Kidney epithelial cell (primary cell): ENCODE measurements at regions not wholly inside any gene's neighbourhood (a gene's known extent, or its start where the extent isn't known, plus 50 kb on each side); places are given as distances from the start of the nearest gene placed in this dataset.

Experiments used
- DNase-seq: peaks from one replicate; pipeline ENCODE4 v3.0.0-alpha.2; 2010; ENCODE audit warnings: low read depth
- H3K27me3 ChIP-seq: 2 replicates; pipeline ENCODE4 v1.6.0; 2011; ENCODE audit warnings: low read length; ENCODE audit not compliant: control insufficient read depth, insufficient read depth
- H3K36me3 ChIP-seq: 2 replicates; pipeline ENCODE4 v1.5.1; 2011; ENCODE audit warnings: low read length; ENCODE audit not compliant: control insufficient read depth, insufficient read depth
- H3K4me3 ChIP-seq: 2 replicates; pipeline ENCODE4 v1.5.1; 2011; ENCODE audit warnings: low read depth, mild to moderate bottlenecking, control low read depth, low read length
- TF ChIP-seq, protein P1 (sequence below): IDR thresholded peaks from 2 replicates; pipeline ENCODE4 v1.5.1; 2011; ENCODE audit warnings: mild to moderate bottlenecking, moderate library complexity, low read length, control low read depth, inconsistent platforms; ENCODE audit not compliant: insufficient read depth, poor library complexity, severe bottlenecking

DNA sequence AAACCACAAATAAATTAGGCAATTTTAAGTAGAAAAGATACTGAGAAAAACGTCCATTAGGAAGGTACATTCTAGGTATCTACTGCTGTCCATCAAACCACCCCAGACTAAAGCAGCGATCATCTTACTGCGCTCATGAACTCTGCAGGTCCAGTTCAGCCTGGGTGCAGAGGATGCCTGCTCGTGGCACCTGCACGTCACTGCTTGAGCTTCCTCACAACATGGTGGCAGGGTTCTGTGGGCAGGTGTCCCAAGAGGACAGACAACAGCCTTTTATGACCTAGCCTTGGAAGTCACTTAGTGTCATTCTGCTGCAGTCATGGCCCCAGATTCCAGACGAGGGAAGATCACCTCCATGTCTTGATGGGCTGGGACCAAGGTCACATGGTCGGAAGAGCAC, 93.4 kb downstream of the MICALL2 start:
- Histone ChIP-seq H3K4me3 (no peak overlapping the region), H3K36me3 (no peaks in the 10 kb centered on the region), H3K27me3 (peaks cover 54% of the 10 kb centered on the region)
- TF ChIP-seq, protein P1, sequence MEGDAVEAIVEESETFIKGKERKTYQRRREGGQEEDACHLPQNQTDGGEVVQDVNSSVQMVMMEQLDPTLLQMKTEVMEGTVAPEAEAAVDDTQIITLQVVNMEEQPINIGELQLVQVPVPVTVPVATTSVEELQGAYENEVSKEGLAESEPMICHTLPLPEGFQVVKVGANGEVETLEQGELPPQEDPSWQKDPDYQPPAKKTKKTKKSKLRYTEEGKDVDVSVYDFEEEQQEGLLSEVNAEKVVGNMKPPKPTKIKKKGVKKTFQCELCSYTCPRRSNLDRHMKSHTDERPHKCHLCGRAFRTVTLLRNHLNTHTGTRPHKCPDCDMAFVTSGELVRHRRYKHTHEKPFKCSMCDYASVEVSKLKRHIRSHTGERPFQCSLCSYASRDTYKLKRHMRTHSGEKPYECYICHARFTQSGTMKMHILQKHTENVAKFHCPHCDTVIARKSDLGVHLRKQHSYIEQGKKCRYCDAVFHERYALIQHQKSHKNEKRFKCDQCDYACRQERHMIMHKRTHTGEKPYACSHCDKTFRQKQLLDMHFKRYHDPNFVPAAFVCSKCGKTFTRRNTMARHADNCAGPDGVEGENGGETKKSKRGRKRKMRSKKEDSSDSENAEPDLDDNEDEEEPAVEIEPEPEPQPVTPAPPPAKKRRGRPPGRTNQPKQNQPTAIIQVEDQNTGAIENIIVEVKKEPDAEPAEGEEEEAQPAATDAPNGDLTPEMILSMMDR, result no peak
- no peak for DNase-seq

DNA sequence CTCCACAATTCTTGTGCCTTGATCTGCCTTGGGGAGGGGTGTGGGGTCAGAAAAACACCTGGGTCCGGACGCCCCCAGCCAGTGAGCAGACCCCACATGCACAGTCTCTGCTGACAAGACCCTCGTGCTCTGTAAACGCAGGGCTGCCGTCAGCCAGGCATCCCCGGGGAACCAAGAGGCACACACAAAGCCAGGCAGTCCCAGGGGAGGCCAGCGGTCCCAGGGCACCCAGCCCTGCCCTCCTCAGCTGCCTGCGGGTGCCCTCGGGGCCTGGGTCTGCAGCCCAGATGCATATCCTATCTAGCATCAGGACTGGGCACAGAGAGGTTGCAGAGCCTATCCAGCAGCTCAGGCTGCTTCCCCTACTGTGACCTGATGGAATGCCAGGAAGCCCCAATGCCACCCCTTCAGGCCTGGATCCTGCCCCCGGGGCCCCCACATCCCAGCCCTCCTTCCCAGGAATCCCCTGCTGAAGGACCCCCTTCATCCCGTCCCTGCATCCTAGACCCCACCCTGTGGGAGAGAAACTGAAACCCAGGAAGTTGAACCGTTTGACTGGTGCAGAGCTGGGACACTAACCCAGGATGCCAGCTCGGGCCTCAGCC, 92.4 kb downstream of the MICALL2 start:
- TF ChIP-seq, protein P1, result no peak
- Histone ChIP-seq H3K4me3 (no peak overlapping the region), H3K36me3 (no peaks in the 10 kb centered on the region), H3K27me3 (peaks cover 54% of the 10 kb centered on the region)
- DNase-seq, result no peak

GRCh38 chr7:1367501-1368183, 91.6 kb downstream of the MICALL2 start:
- Histone ChIP-seq H3K36me3 (no peaks in the 10 kb centered on the region), H3K27me3 (peaks cover 57% of the 10 kb centered on the region), H3K4me3 (no peak overlapping the region)
- DNase-seq, result no peak
- TF ChIP-seq, protein P1, result no peak

DNA sequence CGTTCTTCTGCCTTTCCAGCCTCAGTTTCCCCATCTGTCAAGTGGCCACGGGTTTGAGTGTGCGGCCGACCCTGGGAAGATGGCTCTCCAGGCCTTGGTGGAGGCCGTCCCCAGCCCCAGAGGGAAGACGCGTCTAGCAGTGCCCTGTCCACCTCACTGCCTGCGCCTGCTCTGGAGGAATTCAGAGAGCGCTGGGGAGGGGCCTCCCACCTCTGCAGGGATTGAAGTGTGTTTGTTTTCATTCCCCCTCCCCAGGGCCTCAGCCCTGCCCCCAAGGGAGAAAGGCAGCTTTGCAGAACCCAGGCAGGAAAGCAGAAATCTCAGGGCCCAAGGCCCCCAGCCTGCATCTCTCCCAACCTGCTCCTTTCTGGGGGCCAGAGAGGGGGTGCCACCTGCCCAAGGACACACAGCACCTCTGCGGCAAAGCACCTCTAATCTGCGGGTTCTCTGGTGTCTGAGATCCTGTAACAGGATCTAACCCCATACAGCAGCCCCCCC, 91.0 kb downstream of the MICALL2 start:
- TF ChIP-seq, protein P1, result no peak
- Histone ChIP-seq H3K4me3 (no peak overlapping the region), H3K27me3 (peaks cover 59% of the 10 kb centered on the region), H3K36me3 (no peaks in the 10 kb centered on the region)
- no peak for DNase-seq

- TF ChIP-seq, protein P1, result no peak
- H3K36me3 ChIP-seq, result no peaks in the 10 kb centered on the region
- DNase-seq, result no peak
- no peak overlapping the region for H3K4me3 ChIP-seq
- peaks cover 59% of the 10 kb centered on the region for H3K27me3 ChIP-seq
Measured at GRCh38 chr7:1368682-1369571, 90.3 kb downstream of the MICALL2 start.
